ENCODE measurements at regions not wholly inside any gene's neighbourhood (a gene's known extent, or its start where the extent isn't known, plus 50 kb on each side); places are given as distances from the start of the nearest gene placed in this dataset.

DNA sequence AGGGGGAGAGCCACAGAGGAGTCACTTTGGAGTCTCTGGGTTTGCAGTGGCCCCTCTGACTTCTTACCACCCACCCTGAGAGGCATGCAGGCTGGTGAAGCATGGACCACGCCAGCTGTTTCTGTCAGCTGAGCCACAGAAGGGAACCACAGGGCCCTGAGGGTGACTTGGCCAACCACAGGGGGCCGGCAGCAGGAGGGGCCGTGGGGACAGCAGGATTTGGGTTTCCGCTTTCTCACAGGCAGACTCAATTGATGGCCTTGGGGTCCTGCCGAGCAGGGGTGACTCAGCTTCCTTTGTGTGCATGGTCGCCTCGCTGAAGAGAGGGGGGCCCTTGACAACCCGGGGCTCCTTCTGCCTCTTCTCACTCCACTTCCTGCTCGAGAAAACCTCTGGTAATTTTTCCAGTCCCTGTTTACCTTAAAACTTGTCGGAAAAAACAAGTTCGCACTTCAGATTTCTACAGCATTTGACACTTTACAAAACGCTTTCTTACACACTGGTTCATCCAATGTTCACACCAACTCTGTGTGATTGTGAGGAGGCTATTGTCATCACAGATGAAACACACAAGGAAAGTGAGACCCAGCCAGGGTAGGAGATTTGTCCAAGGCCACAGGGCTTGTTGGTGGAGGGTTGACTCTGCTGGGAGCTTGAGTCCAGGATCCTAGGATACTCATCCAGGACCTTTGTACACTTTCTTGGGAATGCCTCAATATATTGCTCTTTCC, 311.2 kb downstream of the LPIN1 start:
- no peaks in the 10 kb centered on the region for H3K27me3 ChIP-seq (ENCODE audit: control insufficient read depth in 3 of 3, insufficient read depth in 3 of 3, low read length in 2 of 3)
- no peak overlapping the region for H3K4me3 ChIP-seq
- no peaks in the 10 kb centered on the region for H3K36me3 ChIP-seq (ENCODE audit: control insufficient read depth in 4 of 4, insufficient read depth in 4 of 4, low read length in 4 of 4)
- no peak overlapping the region for H3K27ac ChIP-seq (ENCODE audit: low read depth in 1 of 2, low read length in 1 of 2)
- H3K9me3 ChIP-seq (ENCODE audit: control insufficient read depth in 4 of 4, insufficient read depth in 3 of 4, low read length in 3 of 4), result no peaks in the 10 kb centered on the region
- ATAC-seq (ENCODE audit: insufficient read depth, low FRiP score), result no peak
- no peak for DNase-seq
- 26 to 49% methylated on average over 12 of the region's 12 CpGs for WGBS, 2 donors
- TF ChIP-seq, protein P1, sequence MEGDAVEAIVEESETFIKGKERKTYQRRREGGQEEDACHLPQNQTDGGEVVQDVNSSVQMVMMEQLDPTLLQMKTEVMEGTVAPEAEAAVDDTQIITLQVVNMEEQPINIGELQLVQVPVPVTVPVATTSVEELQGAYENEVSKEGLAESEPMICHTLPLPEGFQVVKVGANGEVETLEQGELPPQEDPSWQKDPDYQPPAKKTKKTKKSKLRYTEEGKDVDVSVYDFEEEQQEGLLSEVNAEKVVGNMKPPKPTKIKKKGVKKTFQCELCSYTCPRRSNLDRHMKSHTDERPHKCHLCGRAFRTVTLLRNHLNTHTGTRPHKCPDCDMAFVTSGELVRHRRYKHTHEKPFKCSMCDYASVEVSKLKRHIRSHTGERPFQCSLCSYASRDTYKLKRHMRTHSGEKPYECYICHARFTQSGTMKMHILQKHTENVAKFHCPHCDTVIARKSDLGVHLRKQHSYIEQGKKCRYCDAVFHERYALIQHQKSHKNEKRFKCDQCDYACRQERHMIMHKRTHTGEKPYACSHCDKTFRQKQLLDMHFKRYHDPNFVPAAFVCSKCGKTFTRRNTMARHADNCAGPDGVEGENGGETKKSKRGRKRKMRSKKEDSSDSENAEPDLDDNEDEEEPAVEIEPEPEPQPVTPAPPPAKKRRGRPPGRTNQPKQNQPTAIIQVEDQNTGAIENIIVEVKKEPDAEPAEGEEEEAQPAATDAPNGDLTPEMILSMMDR (IDR thresholded peaks at IDR 0.05; ENCODE audit: control extremely low read depth, extremely low read depth), result no peak
- H3K9ac ChIP-seq (ENCODE audit: insufficient read depth in 1 of 2, low read length in 2 of 2), result no peak overlapping the region
- H3K4me1 ChIP-seq (ENCODE audit: control insufficient read depth in 5 of 5, insufficient read depth in 5 of 5, low read length in 5 of 5), result peaks cover 0 to 41% (median 2%) of the 10 kb centered on the region in 5 donors

DNA sequence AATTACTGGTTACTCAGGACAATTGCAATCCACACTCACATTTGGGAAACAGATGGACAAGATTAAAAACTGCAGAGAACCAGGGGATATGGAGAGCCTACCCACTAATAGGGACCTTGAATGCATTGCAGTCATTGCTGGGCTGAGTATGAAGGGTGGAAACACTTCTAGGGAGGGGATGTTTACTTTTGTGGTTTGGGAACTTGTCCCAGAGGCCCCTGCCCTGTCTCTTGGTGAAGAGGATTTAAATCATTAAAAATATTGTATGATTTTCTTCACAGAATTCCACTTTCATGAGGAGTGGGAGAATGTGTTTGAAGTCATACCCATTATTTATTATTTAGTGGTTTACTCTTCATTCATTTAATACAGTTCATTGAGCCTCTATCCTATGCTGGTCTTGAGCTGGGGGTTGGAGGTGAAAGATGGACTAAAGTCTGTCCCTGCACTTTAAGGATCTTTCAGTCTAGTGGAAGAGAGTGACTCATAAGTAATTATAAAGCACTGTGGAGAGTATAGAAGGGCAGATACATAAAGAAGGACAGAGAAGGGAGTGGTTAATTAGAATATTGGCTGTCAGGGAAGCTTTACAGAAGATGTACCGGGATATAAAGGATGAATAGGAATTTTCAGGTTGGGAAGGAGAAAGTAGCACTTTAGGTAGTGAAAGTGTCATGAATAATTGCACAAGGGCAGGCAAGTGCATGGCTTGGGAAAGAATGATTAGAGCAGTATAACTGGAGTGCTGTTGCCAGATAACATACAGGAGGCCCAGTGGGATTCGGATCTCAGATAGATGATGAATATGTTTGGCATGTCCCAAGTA, 313.4 kb downstream of the LPIN1 start:
- no peaks in the 10 kb centered on the region for H3K27me3 ChIP-seq (ENCODE audit: control insufficient read depth in 3 of 3, insufficient read depth in 3 of 3, low read length in 2 of 3)
- H3K4me1 ChIP-seq (ENCODE audit: control insufficient read depth in 5 of 5, insufficient read depth in 5 of 5, low read length in 5 of 5), result peaks cover 0 to 39% (median 2%) of the 10 kb centered on the region in 5 donors
- H3K27ac ChIP-seq (ENCODE audit: low read depth in 1 of 2, low read length in 1 of 2), result no peak overlapping the region
- H3K9me3 ChIP-seq (ENCODE audit: control insufficient read depth in 4 of 4, insufficient read depth in 3 of 4, low read length in 3 of 4), result no peaks in the 10 kb centered on the region
- TF ChIP-seq, protein P1 (IDR thresholded peaks at IDR 0.05; ENCODE audit: control extremely low read depth, extremely low read depth), result no peak
- H3K36me3 ChIP-seq (ENCODE audit: control insufficient read depth in 4 of 4, insufficient read depth in 4 of 4, low read length in 4 of 4), result no peaks in the 10 kb centered on the region
- H3K4me3 ChIP-seq, result no peak overlapping the region
- ATAC-seq (ENCODE audit: insufficient read depth, low FRiP score), result no peak
- H3K9ac ChIP-seq (ENCODE audit: insufficient read depth in 1 of 2, low read length in 2 of 2), result no peak overlapping the region
- DNase-seq, result peak in 2 of 3 donors; percentile 22 to 56
- WGBS, 2 donors, result 81 to 88% methylated on average over 2 of the region's 2 CpGs

DNA sequence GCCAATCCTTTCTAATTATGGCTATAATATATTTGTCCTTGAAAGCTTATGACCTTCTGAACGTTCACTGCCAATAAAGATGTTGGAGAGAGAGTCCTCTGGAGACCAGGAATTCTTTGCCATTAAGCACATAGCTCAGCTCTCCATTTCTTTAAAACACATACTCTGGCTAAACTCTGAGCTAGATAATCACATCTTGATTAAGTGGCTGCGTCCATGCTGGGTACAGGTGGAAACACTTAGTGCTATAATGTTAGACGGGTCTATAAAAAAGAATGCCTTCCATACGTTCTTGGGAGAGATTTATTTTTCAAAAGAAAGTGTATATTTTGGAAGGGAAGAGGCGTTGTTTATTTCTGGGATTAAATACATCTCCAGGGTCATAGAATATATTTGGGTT, 314.5 kb downstream of the LPIN1 start:
- Histone ChIP-seq H3K36me3 (ENCODE audit: control insufficient read depth in 4 of 4, insufficient read depth in 4 of 4, low read length in 4 of 4) (no peaks in the 10 kb centered on the region), H3K9ac (ENCODE audit: insufficient read depth in 1 of 2, low read length in 2 of 2) (no peak overlapping the region), H3K4me1 (ENCODE audit: control insufficient read depth in 5 of 5, insufficient read depth in 5 of 5, low read length in 5 of 5) (peaks cover 0 to 36% (median 2%) of the 10 kb centered on the region in 5 donors), H3K27ac (ENCODE audit: low read depth in 1 of 2, low read length in 1 of 2) (no peak overlapping the region), H3K4me3 (no peak overlapping the region), H3K9me3 (ENCODE audit: control insufficient read depth in 4 of 4, insufficient read depth in 3 of 4, low read length in 3 of 4) (no peaks in the 10 kb centered on the region), H3K27me3 (ENCODE audit: control insufficient read depth in 3 of 3, insufficient read depth in 3 of 3, low read length in 2 of 3) (no peaks in the 10 kb centered on the region)
- WGBS, 2 donors, result 73 to 75% methylated on average over 5 of the region's 5 CpGs
- TF ChIP-seq, protein P1 (IDR thresholded peaks at IDR 0.05; ENCODE audit: control extremely low read depth, extremely low read depth), result no peak
- DNase-seq (peak in 1 of 3 donors; percentile 44), ATAC-seq (ENCODE audit: insufficient read depth, low FRiP score) (no peak)

Measured in lung (tissue), 11 donors.